ENCODE measurements at regions not wholly inside any gene's neighbourhood (a gene's known extent, or its start where the extent isn't known, plus 50 kb on each side); places are given as distances from the start of the nearest gene placed in this dataset.

- Histone ChIP-seq H3K9me3 (ENCODE audit: insufficient read depth, low read depth, low read length) (no peaks in the 10 kb centered on the region), H3K27me3 (ENCODE audit: insufficient read depth, low read length) (no peaks in the 10 kb centered on the region), H3K9ac (ENCODE audit: low read depth, low read length) (no peak overlapping the region), H3K4me1 (ENCODE audit: insufficient read depth, low read length) (no peaks in the 10 kb centered on the region), H3K36me3 (ENCODE audit: insufficient read depth, low read depth, low read length) (no peaks in the 10 kb centered on the region), H3K27ac (ENCODE audit: low read length) (no peak overlapping the region), H3K4me3 (ENCODE audit: low read length) (no peak overlapping the region)
Observed at GRCh38 chr12:115857160-115857920, 420.2 kb downstream of the MED13L start.

GRCh38 chr12:115852054-115852453, 425.4 kb downstream of the MED13L start:
- Histone ChIP-seq H3K9me3 (ENCODE audit: insufficient read depth, low read depth, low read length) (peaks cover 6% of the 10 kb centered on the region), H3K36me3 (ENCODE audit: insufficient read depth, low read depth, low read length) (no peaks in the 10 kb centered on the region), H3K4me3 (ENCODE audit: low read length) (no peak overlapping the region), H3K27ac (ENCODE audit: low read length) (no peak overlapping the region), H3K9ac (ENCODE audit: low read depth, low read length) (no peak overlapping the region), H3K27me3 (ENCODE audit: insufficient read depth, low read length) (no peaks in the 10 kb centered on the region), H3K4me1 (ENCODE audit: insufficient read depth, low read length) (no peaks in the 10 kb centered on the region)

GRCh38 chr12:115850957-115851356, 426.5 kb downstream of the MED13L start:
- Histone ChIP-seq H3K27me3 (ENCODE audit: insufficient read depth, low read length) (no peaks in the 10 kb centered on the region), H3K4me1 (ENCODE audit: insufficient read depth, low read length) (no peaks in the 10 kb centered on the region), H3K4me3 (ENCODE audit: low read length) (no peak overlapping the region), H3K9me3 (ENCODE audit: insufficient read depth, low read depth, low read length) (peaks cover 6% of the 10 kb centered on the region), H3K9ac (ENCODE audit: low read depth, low read length) (no peak overlapping the region), H3K36me3 (ENCODE audit: insufficient read depth, low read depth, low read length) (no peaks in the 10 kb centered on the region), H3K27ac (ENCODE audit: low read length) (no peak overlapping the region)

GRCh38 chr12:115849262-115849943, 428.1 kb downstream of the MED13L start:
- H3K9ac ChIP-seq (ENCODE audit: low read depth, low read length), result no peak overlapping the region
- H3K4me1 ChIP-seq (ENCODE audit: insufficient read depth, low read length), result no peaks in the 10 kb centered on the region
- peaks cover 6% of the 10 kb centered on the region for H3K9me3 ChIP-seq (ENCODE audit: insufficient read depth, low read depth, low read length)
- no peak overlapping the region for H3K4me3 ChIP-seq (ENCODE audit: low read length)
- no peaks in the 10 kb centered on the region for H3K27me3 ChIP-seq (ENCODE audit: insufficient read depth, low read length)
- no peaks in the 10 kb centered on the region for H3K36me3 ChIP-seq (ENCODE audit: insufficient read depth, low read depth, low read length)
- no peak overlapping the region for H3K27ac ChIP-seq (ENCODE audit: low read length)

GRCh38 chr12:115847398-115847797, 430.1 kb downstream of the MED13L start:
- Histone ChIP-seq H3K9ac (ENCODE audit: low read depth, low read length) (no peak overlapping the region), H3K27ac (ENCODE audit: low read length) (no peak overlapping the region), H3K4me3 (ENCODE audit: low read length) (no peak overlapping the region), H3K9me3 (ENCODE audit: insufficient read depth, low read depth, low read length) (peaks cover 6% of the 10 kb centered on the region), H3K36me3 (ENCODE audit: insufficient read depth, low read depth, low read length) (no peaks in the 10 kb centered on the region), H3K4me1 (ENCODE audit: insufficient read depth, low read length) (no peaks in the 10 kb centered on the region), H3K27me3 (ENCODE audit: insufficient read depth, low read length) (no peaks in the 10 kb centered on the region)

GRCh38 chr12:115846516-115846915, 431.0 kb downstream of the MED13L start:
- Histone ChIP-seq H3K4me1 (ENCODE audit: insufficient read depth, low read length) (no peaks in the 10 kb centered on the region), H3K27ac (ENCODE audit: low read length) (no peak overlapping the region), H3K27me3 (ENCODE audit: insufficient read depth, low read length) (no peaks in the 10 kb centered on the region), H3K4me3 (ENCODE audit: low read length) (no peak overlapping the region), H3K9me3 (ENCODE audit: insufficient read depth, low read depth, low read length) (peaks cover 6% of the 10 kb centered on the region), H3K9ac (ENCODE audit: low read depth, low read length) (no peak overlapping the region), H3K36me3 (ENCODE audit: insufficient read depth, low read depth, low read length) (no peaks in the 10 kb centered on the region)

- Histone ChIP-seq H3K4me1 (ENCODE audit: insufficient read depth, low read length) (no peaks in the 10 kb centered on the region), H3K36me3 (ENCODE audit: insufficient read depth, low read depth, low read length) (no peaks in the 10 kb centered on the region), H3K27me3 (ENCODE audit: insufficient read depth, low read length) (no peaks in the 10 kb centered on the region), H3K9ac (ENCODE audit: low read depth, low read length) (no peak overlapping the region), H3K9me3 (ENCODE audit: insufficient read depth, low read depth, low read length) (no peaks in the 10 kb centered on the region), H3K27ac (ENCODE audit: low read length) (no peak overlapping the region), H3K4me3 (ENCODE audit: low read length) (no peak overlapping the region)
Observed at GRCh38 chr12:115840159-115840558, 437.3 kb downstream of the MED13L start.

- Histone ChIP-seq H3K4me1 (ENCODE audit: insufficient read depth, low read length) (no peaks in the 10 kb centered on the region), H3K9ac (ENCODE audit: low read depth, low read length) (no peak overlapping the region), H3K9me3 (ENCODE audit: insufficient read depth, low read depth, low read length) (no peaks in the 10 kb centered on the region), H3K4me3 (ENCODE audit: low read length) (no peak overlapping the region), H3K27ac (ENCODE audit: low read length) (no peak overlapping the region), H3K27me3 (ENCODE audit: insufficient read depth, low read length) (no peaks in the 10 kb centered on the region), H3K36me3 (ENCODE audit: insufficient read depth, low read depth, low read length) (no peaks in the 10 kb centered on the region)
Observed at GRCh38 chr12:115838952-115839351, 438.5 kb downstream of the MED13L start.

- H3K27me3 ChIP-seq (ENCODE audit: insufficient read depth, low read length), result no peaks in the 10 kb centered on the region
Observed at GRCh38 chr12:115837220-115837619, 440.3 kb downstream of the MED13L start.

GRCh38 chr12:115835445-115835844, 442.0 kb downstream of the MED13L start:
- no peaks in the 10 kb centered on the region for H3K9me3 ChIP-seq (ENCODE audit: insufficient read depth, low read depth, low read length)
- no peak overlapping the region for H3K9ac ChIP-seq (ENCODE audit: low read depth, low read length)
- H3K36me3 ChIP-seq (ENCODE audit: insufficient read depth, low read depth, low read length), result no peaks in the 10 kb centered on the region
- no peak overlapping the region for H3K27ac ChIP-seq (ENCODE audit: low read length)
- H3K4me3 ChIP-seq (ENCODE audit: low read length), result no peak overlapping the region
- H3K27me3 ChIP-seq (ENCODE audit: insufficient read depth, low read length), result no peaks in the 10 kb centered on the region
- H3K4me1 ChIP-seq (ENCODE audit: insufficient read depth, low read length), result no peaks in the 10 kb centered on the region

More at GRCh38 chr12:115837220-115837619, 440.3 kb downstream of the MED13L start:
- no peak overlapping the region; the same call in 1 of the 2 replicates for H3K9ac ChIP-seq (ENCODE audit: low read depth, low read length)
- H3K4me1 ChIP-seq (ENCODE audit: insufficient read depth, low read length), result no peaks in the 10 kb centered on the region
- no peaks in the 10 kb centered on the region for H3K36me3 ChIP-seq (ENCODE audit: insufficient read depth, low read depth, low read length)
- no peaks in the 10 kb centered on the region for H3K9me3 ChIP-seq (ENCODE audit: insufficient read depth, low read depth, low read length)
- no peak overlapping the region for H3K4me3 ChIP-seq (ENCODE audit: low read length)
- H3K27ac ChIP-seq (ENCODE audit: low read length), result no peak overlapping the region

GRCh38 chr12:115833704-115834103, 443.8 kb downstream of the MED13L start:
- no peaks in the 10 kb centered on the region for H3K36me3 ChIP-seq (ENCODE audit: insufficient read depth, low read depth, low read length)
- no peak overlapping the region for H3K9ac ChIP-seq (ENCODE audit: low read depth, low read length)
- H3K4me1 ChIP-seq (ENCODE audit: insufficient read depth, low read length), result no peaks in the 10 kb centered on the region
- no peak overlapping the region for H3K27ac ChIP-seq (ENCODE audit: low read length)
- no peak overlapping the region for H3K4me3 ChIP-seq (ENCODE audit: low read length)
- no peaks in the 10 kb centered on the region for H3K9me3 ChIP-seq (ENCODE audit: insufficient read depth, low read depth, low read length)
- H3K27me3 ChIP-seq (ENCODE audit: insufficient read depth, low read length), result no peaks in the 10 kb centered on the region

- H3K4me1 ChIP-seq (ENCODE audit: insufficient read depth, low read length), result no peaks in the 10 kb centered on the region
- no peaks in the 10 kb centered on the region for H3K9me3 ChIP-seq (ENCODE audit: insufficient read depth, low read depth, low read length)
- H3K4me3 ChIP-seq (ENCODE audit: low read length), result no peak overlapping the region
- no peaks in the 10 kb centered on the region for H3K36me3 ChIP-seq (ENCODE audit: insufficient read depth, low read depth, low read length)
- no peak overlapping the region for H3K9ac ChIP-seq (ENCODE audit: low read depth, low read length)
- H3K27me3 ChIP-seq (ENCODE audit: insufficient read depth, low read length), result no peaks in the 10 kb centered on the region
- H3K27ac ChIP-seq (ENCODE audit: low read length), result no peak overlapping the region
Observed at GRCh38 chr12:115830633-115831032, 446.9 kb downstream of the MED13L start.

Data from iPS-20b (cell line).